T1000 (cell line): ENCODE measurements at regions not wholly inside any gene's neighbourhood (a gene's known extent, or its start where the extent isn't known, plus 50 kb on each side); places are given as distances from the start of the nearest gene placed in this dataset.

Experiments
- DNase-seq: peaks from one replicate; lab custom pipeline; 2025; ENCODE audit warnings: mixed read lengths; lab: John Stamatoyannopoulos, UW

GRCh38 chrX:125791787-125792186 lies 374.3 kb downstream of the DCAF12L2 start:
- no peak for DNase-seq

- no peak for DNase-seq
Observed at GRCh38 chrX:125810856-125811255, 355.2 kb downstream of the DCAF12L2 start.

GRCh38 chrX:125826080-125826479 lies 340.0 kb downstream of the DCAF12L2 start:
- no peak for DNase-seq

GRCh38 chrX:125826774-125827451 lies 339.2 kb downstream of the DCAF12L2 start:
- no peak for DNase-seq

GRCh38 chrX:125846271-125846670 lies 319.8 kb downstream of the DCAF12L2 start:
- DNase-seq, result no peak

- no peak for DNase-seq
Observed at GRCh38 chrX:125850693-125851092, 315.4 kb downstream of the DCAF12L2 start.

- no peak for DNase-seq
Observed at GRCh38 chrX:125883169-125883568, 282.9 kb downstream of the DCAF12L2 start.

- DNase-seq, result no peak
Observed at GRCh38 chrX:125894947-125895346, 271.1 kb downstream of the DCAF12L2 start.

GRCh38 chrX:125895518-125895917 lies 270.6 kb downstream of the DCAF12L2 start:
- DNase-seq, result no peak

GRCh38 chrX:125926295-125926694 lies 239.8 kb downstream of the DCAF12L2 start:
- no peak for DNase-seq

GRCh38 chrX:125940985-125941384 lies 225.1 kb downstream of the DCAF12L2 start:
- DNase-seq, result no peak

GRCh38 chrX:125947501-125947900 lies 218.6 kb downstream of the DCAF12L2 start:
- no peak for DNase-seq

GRCh38 chrX:125952973-125953372 lies 213.1 kb downstream of the DCAF12L2 start:
- DNase-seq, result no peak

- no peak for DNase-seq
Observed at GRCh38 chrX:125953814-125954213, 212.3 kb downstream of the DCAF12L2 start.

- DNase-seq, result no peak
Observed at GRCh38 chrX:125954236-125954635, 211.9 kb downstream of the DCAF12L2 start.

GRCh38 chrX:125977851-125978250 lies 188.2 kb downstream of the DCAF12L2 start:
- no peak for DNase-seq

GRCh38 chrX:125998432-125998831 lies 167.7 kb downstream of the DCAF12L2 start:
- DNase-seq, result no peak

- no peak for DNase-seq
Observed at GRCh38 chrX:126027229-126027628, 138.9 kb downstream of the DCAF12L2 start.

GRCh38 chrX:126030021-126030420 lies 136.1 kb downstream of the DCAF12L2 start:
- no peak for DNase-seq

GRCh38 chrX:126063984-126064383 lies 102.1 kb downstream of the DCAF12L2 start:
- no peak for DNase-seq

- no peak for DNase-seq
Observed at GRCh38 chrX:126064901-126065541, 101.1 kb downstream of the DCAF12L2 start.

GRCh38 chrX:126065901-126066660 lies 100.0 kb downstream of the DCAF12L2 start:
- DNase-seq, result no peak
